Gastroesophageal sphincter (tissue), 4 donors: ENCODE measurements at regions not wholly inside any gene's neighbourhood (a gene's known extent, or its start where the extent isn't known, plus 50 kb on each side); places are given as distances from the start of the nearest gene placed in this dataset.

ENCODE experiments used
- ATAC-seq: fragments of 150-250 bp; one replicate; pipeline ENCODE4 v1.9.1; 2016; ENCODE audit warnings: mild to moderate bottlenecking, moderate library complexity
- H3K27ac ChIP-seq, 4 donors: fragments of 200-600 bp; sonication (generic) in 3 of 4; 1 replicate in 3 of 4; 2 replicates in 1 of 4; pipeline ENCODE4 v1.5.1; 2016 to 2019
- H3K27me3 ChIP-seq: fragments of 200-600 bp; sonication (generic); one replicate; pipeline ENCODE4 v1.5.1; 2019
- H3K36me3 ChIP-seq, 2 donors: fragments of 200-600 bp; sonication (generic); one replicate each; pipeline ENCODE4 v1.5.1; 2019; ENCODE audit warnings: control low read depth in 1 of 2
- H3K4me1 ChIP-seq, 3 donors: fragments of 200-600 bp; sonication (generic); 1 replicate in 2 of 3; 2 replicates in 1 of 3; pipeline ENCODE4 v1.5.1; 2016 to 2019; ENCODE audit warnings: control low read depth in 2 of 3
- H3K4me3 ChIP-seq, 2 donors: fragments of 200-600 bp; sonication (generic); one replicate each; pipeline ENCODE4 v1.5.1; 2019; ENCODE audit warnings: mild to moderate bottlenecking in 1 of 2, moderate library complexity in 1 of 2
- H3K9me3 ChIP-seq, 3 donors: fragments of 200-600 bp; sonication (generic); one replicate each; pipeline ENCODE4 v1.5.1; 2017 to 2019; ENCODE audit warnings: control low read depth in 2 of 3
- EP300 ChIP-seq: sonication (generic); formaldehyde crosslinking; IDR thresholded peaks from one replicate; pipeline ENCODE4 v1.6.1; 2017; ENCODE audit warnings: antibody characterized with exemption, mild to moderate bottlenecking
- POLR2A ChIP-seq, 2 donors: fragments of 450-650 bp; IDR thresholded peaks; one replicate each; pipeline ENCODE4 v1.6.1; 2017; ENCODE audit warnings: antibody characterized with exemption in 2 of 2, mild to moderate bottlenecking in 2 of 2, moderate library complexity in 1 of 2
- POLR2AphosphoS5 ChIP-seq: sonication (generic); formaldehyde crosslinking; IDR thresholded peaks from one replicate; pipeline ENCODE4 v1.6.1; 2017; ENCODE audit warnings: antibody characterized with exemption
- WGBS, 2 donors: methylation state at CpG; one replicate each; pipeline ENCODE4 v1.1.5; 2018; ENCODE audit warnings: low coverage in 1 of 2; 5-methylcytosine and 5-hydroxymethylcytosine counted together
- TF ChIP-seq, protein P1 (sequence below), 4 experiments: fragments of 200-600 bp in 2 of 4; fragments of 450-650 bp in 2 of 4; sonication (generic) in 1 of 4; IDR thresholded peaks; one replicate each; pipeline ENCODE4 v1.5.1; 2017 to 2019; ENCODE audit warnings: antibody characterized with exemption in 4 of 4, mild to moderate bottlenecking in 2 of 4, moderate library complexity in 2 of 4

GRCh38 chr9:28363151-28363562 lies 789.9 kb upstream of the C9orf72 start:
- Histone ChIP-seq H3K4me1 (no peaks in the 10 kb centered on the region), H3K27ac (no peak overlapping the region), H3K27me3 (no peaks in the 10 kb centered on the region), H3K9me3 (no peaks in the 10 kb centered on the region), H3K4me3 (no peak overlapping the region), H3K36me3 (no peaks in the 10 kb centered on the region)
- TF ChIP-seq POLR2AphosphoS5 (no peak), POLR2A (IDR thresholded peaks at IDR 0.05) (no peak), EP300 (no peak)
- TF ChIP-seq, protein P1, sequence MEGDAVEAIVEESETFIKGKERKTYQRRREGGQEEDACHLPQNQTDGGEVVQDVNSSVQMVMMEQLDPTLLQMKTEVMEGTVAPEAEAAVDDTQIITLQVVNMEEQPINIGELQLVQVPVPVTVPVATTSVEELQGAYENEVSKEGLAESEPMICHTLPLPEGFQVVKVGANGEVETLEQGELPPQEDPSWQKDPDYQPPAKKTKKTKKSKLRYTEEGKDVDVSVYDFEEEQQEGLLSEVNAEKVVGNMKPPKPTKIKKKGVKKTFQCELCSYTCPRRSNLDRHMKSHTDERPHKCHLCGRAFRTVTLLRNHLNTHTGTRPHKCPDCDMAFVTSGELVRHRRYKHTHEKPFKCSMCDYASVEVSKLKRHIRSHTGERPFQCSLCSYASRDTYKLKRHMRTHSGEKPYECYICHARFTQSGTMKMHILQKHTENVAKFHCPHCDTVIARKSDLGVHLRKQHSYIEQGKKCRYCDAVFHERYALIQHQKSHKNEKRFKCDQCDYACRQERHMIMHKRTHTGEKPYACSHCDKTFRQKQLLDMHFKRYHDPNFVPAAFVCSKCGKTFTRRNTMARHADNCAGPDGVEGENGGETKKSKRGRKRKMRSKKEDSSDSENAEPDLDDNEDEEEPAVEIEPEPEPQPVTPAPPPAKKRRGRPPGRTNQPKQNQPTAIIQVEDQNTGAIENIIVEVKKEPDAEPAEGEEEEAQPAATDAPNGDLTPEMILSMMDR (IDR thresholded peaks at IDR 0.05): no peak
- ATAC-seq: no peak
- WGBS, 2 donors: 45 to 46% methylated on average over 2 of the region's 2 CpGs

DNA sequence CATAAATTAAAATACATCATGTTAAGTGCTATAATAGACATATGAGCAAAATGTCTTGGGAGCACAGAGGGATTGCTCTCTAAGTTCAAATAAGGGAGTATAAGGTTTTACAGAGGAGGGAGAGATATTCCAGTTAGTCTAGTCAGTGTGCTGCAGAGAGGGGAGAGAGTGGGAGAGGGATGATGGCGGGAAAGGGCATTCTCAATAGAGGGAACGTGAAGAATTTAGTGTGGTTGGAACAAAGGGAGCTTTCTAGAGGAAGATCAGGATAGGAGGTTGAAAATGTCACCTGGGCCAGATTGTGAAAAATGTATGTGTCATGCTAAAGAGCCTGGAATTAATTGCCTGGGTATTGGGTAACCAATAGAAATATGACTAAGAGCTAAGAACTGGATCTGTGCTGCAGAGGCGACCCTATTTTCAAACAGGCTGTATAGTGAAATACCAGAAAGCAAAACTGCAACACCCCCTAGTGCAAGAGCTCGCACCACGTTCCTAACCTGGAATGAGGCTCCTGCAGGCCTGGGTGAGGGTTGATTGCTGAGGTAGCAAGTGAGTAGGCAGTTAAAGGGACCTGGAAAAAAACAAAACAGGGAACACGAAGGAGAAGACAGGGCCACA lies 791.8 kb upstream of the C9orf72 start:
- Histone ChIP-seq H3K4me3 (no peak overlapping the region), H3K36me3 (no peaks in the 10 kb centered on the region), H3K4me1 (no peaks in the 10 kb centered on the region), H3K27me3 (no peaks in the 10 kb centered on the region), H3K9me3 (no peaks in the 10 kb centered on the region), H3K27ac (no peak overlapping the region)
- no peak for ATAC-seq
- WGBS, 2 donors: 49 to 67% methylated on average over 5 to 6 of the region's 6 CpGs
- TF ChIP-seq, protein P1 (IDR thresholded peaks at IDR 0.05): no peak
- TF ChIP-seq POLR2A (IDR thresholded peaks at IDR 0.05) (no peak), EP300 (no peak), POLR2AphosphoS5 (no peak)

- no peaks in the 10 kb centered on the region for H3K4me1 ChIP-seq
- no peak overlapping the region for H3K27ac ChIP-seq
- no peaks in the 10 kb centered on the region for H3K9me3 ChIP-seq
- 78 to 83% methylated on average over 2 of the region's 2 CpGs for WGBS, 2 donors
- no peak for TF ChIP-seq POLR2AphosphoS5
- no peaks in the 10 kb centered on the region for H3K36me3 ChIP-seq
- no peaks in the 10 kb centered on the region for H3K27me3 ChIP-seq
- no peak overlapping the region for H3K4me3 ChIP-seq
- no peak for ATAC-seq
These were observed 792.4 kb upstream of the C9orf72 start for GRCh38 chr9:28365728-28366127.

DNA sequence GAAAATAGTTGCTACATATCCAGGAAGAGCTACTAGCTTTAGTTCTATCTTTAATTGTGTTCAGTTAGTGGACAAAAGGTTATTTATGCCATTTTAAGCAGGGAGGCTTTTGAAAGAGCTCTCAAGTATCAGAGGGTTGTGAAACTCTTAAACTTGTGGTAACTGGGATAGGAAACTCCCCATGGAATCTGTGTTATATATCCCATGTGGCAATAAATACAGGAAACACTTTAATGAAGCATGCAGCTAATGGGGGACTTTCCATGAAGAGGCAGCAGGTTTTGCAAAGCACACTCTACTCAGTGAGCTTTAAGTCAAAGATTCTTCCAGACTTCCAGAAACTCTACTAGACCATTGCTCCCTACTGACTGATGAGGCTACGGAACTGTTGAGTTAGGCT lies 805.0 kb upstream of the C9orf72 start:
- Histone ChIP-seq H3K36me3 (no peaks in the 10 kb centered on the region), H3K9me3 (no peaks in the 10 kb centered on the region), H3K27me3 (no peaks in the 10 kb centered on the region), H3K27ac (no peak overlapping the region), H3K4me1 (no peaks in the 10 kb centered on the region), H3K4me3 (no peak overlapping the region)
- no peak for ATAC-seq
- TF ChIP-seq, protein P1 (IDR thresholded peaks at IDR 0.05): no peak
- TF ChIP-seq POLR2AphosphoS5 (no peak), EP300 (no peak), POLR2A (IDR thresholded peaks at IDR 0.05) (no peak)
- WGBS, 2 donors: 100% methylated on average over 1 of the region's 1 CpG

- ATAC-seq: no peak
- H3K9me3 ChIP-seq: no peaks in the 10 kb centered on the region
- H3K36me3 ChIP-seq: no peaks in the 10 kb centered on the region
- H3K27me3 ChIP-seq: no peaks in the 10 kb centered on the region
- no peak overlapping the region for H3K4me3 ChIP-seq
- no peaks in the 10 kb centered on the region for H3K4me1 ChIP-seq
- no peak overlapping the region for H3K27ac ChIP-seq
- TF ChIP-seq POLR2A (IDR thresholded peaks at IDR 0.05) (no peak), EP300 (no peak), POLR2AphosphoS5 (no peak)
- TF ChIP-seq, protein P1 (IDR thresholded peaks at IDR 0.05): no peak
These were observed 805.8 kb upstream of the C9orf72 start for GRCh38 chr9:28379082-28379481.
